ENCODE measurements at regions not wholly inside any gene's neighbourhood (a gene's known extent, or its start where the extent isn't known, plus 50 kb on each side); places are given as distances from the start of the nearest gene placed in this dataset.

- Histone ChIP-seq H3K27ac (ENCODE audit: low read depth, low read length, poor library complexity, severe bottlenecking) (no peak overlapping the region), H3K4me2 (ENCODE audit: low read length) (no peak overlapping the region), H2AFZ (ENCODE audit: low read length) (no peak overlapping the region), H3K9me2 (ENCODE audit: insufficient read depth, low read length) (no peaks in the 10 kb centered on the region), H3K4me1 (ENCODE audit: insufficient read depth, low read length, poor library complexity, severe bottlenecking) (no peaks in the 10 kb centered on the region), H4K20me1 (ENCODE audit: insufficient read depth, low read length) (no peaks in the 10 kb centered on the region), H3K9me3 (ENCODE audit: low read length) (no peaks in the 10 kb centered on the region), H3K4me3 (ENCODE audit: low read depth, low read length, poor library complexity, severe bottlenecking) (no peak overlapping the region), H3K79me2 (ENCODE audit: insufficient read depth, low read depth, low read length) (no peaks in the 10 kb centered on the region), H3K36me3 (ENCODE audit: insufficient read depth, low read length) (no peaks in the 10 kb centered on the region)
- TF ChIP-seq EZH2phosphoT487 (IDR thresholded peaks at IDR 0.05; ENCODE audit: borderline replicate concordance, low read depth, low read length): no peak
- TF ChIP-seq CTCF (conservative IDR thresholded peaks at IDR 0.05; ENCODE audit: low read length): no peak
- no peak for DNase-seq (ENCODE audit: low spot score)
- CTCF ChIA-PET (ENCODE audit: unreplicated experiment): no interaction called here
- POLR2A ChIA-PET: interaction anchor here (1.0 kb wide), 1 partner anchor 12 kb away, joined by 3 read pairs; no protein-coding TSS in a partner anchor
- no TSS peak for BruUV-seq (replicated peaks)
- intact Hi-C loops (cut with micrococcal nuclease; ENCODE audit: unreplicated experiment): no loop called here
Observed at GRCh38 chr5:100659080-100659795, 124.1 kb downstream of the FAM174A start.

- BruUV-seq (replicated peaks): no TSS peak
- POLR2A ChIA-PET: no interaction called here
Observed at GRCh38 chr5:100664140-100664539, 129.0 kb downstream of the FAM174A start.

More at GRCh38 chr5:100664140-100664539, 129.0 kb downstream of the FAM174A start:
- H3K4me1 ChIP-seq (ENCODE audit: insufficient read depth, low read length, poor library complexity, severe bottlenecking): peaks cover 5% of the 10 kb centered on the region
- H3K9me2 ChIP-seq (ENCODE audit: insufficient read depth, low read length): no peaks in the 10 kb centered on the region
- H3K36me3 ChIP-seq (ENCODE audit: insufficient read depth, low read length): no peaks in the 10 kb centered on the region
- intact Hi-C loops (cut with micrococcal nuclease; ENCODE audit: unreplicated experiment): no loop called here
- CTCF ChIA-PET (ENCODE audit: unreplicated experiment): no interaction called here
- no peaks in the 10 kb centered on the region for H3K79me2 ChIP-seq (ENCODE audit: insufficient read depth, low read depth, low read length)
- H3K4me2 ChIP-seq (ENCODE audit: low read length): no peak overlapping the region
- H3K9me3 ChIP-seq (ENCODE audit: low read length): no peaks in the 10 kb centered on the region
- TF ChIP-seq CTCF (conservative IDR thresholded peaks at IDR 0.05; ENCODE audit: low read length) (no peak), EZH2phosphoT487 (IDR thresholded peaks at IDR 0.05; ENCODE audit: borderline replicate concordance, low read depth, low read length) (no peak)
- DNase-seq (ENCODE audit: low spot score): no peak
- no peaks in the 10 kb centered on the region for H4K20me1 ChIP-seq (ENCODE audit: insufficient read depth, low read length)
- no peak overlapping the region; the same call in 1 of the 2 replicates for H2AFZ ChIP-seq (ENCODE audit: low read length)
- H3K27ac ChIP-seq (ENCODE audit: low read depth, low read length, poor library complexity, severe bottlenecking): no peak overlapping the region
- no peak overlapping the region for H3K4me3 ChIP-seq (ENCODE audit: low read depth, low read length, poor library complexity, severe bottlenecking)

Measured in OCI-LY7 (cell line).